GM19328 (cell line): ENCODE measurements at regions not wholly inside any gene's neighbourhood (a gene's known extent, or its start where the extent isn't known, plus 50 kb on each side); places are given as distances from the start of the nearest gene placed in this dataset.

Experiments
- ATAC-seq: cut with Tn5 transposase; IDR thresholded peaks from one replicate; pipeline ENCODE4 v1.9.1; 2021; ENCODE audit warnings: mild to moderate bottlenecking, moderate library complexity; ENCODE audit not compliant: unreplicated experiment

GRCh38 chr5:1939256-1939655 lies 56.5 kb upstream of the IRX4 start:
- no peak for ATAC-seq

GRCh38 chr5:1938310-1939000 lies 55.7 kb upstream of the IRX4 start:
- no peak for ATAC-seq

GRCh38 chr5:1937590-1937989 lies 54.9 kb upstream of the IRX4 start:
- ATAC-seq: no peak

- no peak for ATAC-seq
These were observed 54.2 kb upstream of the IRX4 start for GRCh38 chr5:1936901-1937300.

GRCh38 chr5:1936413-1936812 lies 53.7 kb upstream of the IRX4 start:
- ATAC-seq: no peak

- no peak for ATAC-seq
These were observed 52.2 kb upstream of the IRX4 start for GRCh38 chr5:1934801-1935429.

- ATAC-seq: no peak
These were observed 51.3 kb upstream of the IRX4 start for GRCh38 chr5:1934056-1934394.

GRCh38 chr5:1933364-1934055 lies 50.8 kb upstream of the IRX4 start:
- ATAC-seq: no peak
